ENCODE measurements at regions not wholly inside any gene's neighbourhood (a gene's known extent, or its start where the extent isn't known, plus 50 kb on each side); places are given as distances from the start of the nearest gene placed in this dataset.

DNA sequence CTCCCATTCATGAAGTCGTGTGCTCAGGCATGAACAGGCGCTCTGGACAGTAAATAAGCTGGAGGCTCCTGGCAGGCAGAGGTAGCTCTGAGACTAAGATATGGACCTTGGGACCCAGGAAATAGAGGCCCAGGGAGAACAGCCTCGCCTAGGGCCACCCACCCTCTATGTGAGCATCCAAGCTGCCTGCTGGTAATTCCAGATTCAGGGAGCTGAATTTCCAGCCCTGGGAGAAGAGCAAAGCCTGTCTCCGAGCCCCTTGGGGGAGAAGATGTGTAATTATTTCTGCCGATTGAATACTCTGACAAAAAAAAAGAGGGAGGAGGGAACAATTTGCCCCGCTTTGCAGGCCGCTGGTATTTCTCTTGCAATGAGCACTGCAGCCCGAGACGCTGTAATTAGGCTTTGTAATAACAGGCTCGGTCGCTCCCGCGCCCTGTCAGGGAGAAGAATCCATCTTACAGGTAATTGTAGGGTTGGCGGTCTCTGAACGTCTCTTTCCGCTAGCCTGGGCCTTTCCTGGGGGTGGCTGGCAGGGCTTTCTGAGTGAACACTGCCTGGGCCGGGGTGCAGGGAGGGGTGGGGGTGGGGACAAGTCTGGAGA, 131.5 kb downstream of the WNT7A start:
- DNase-seq (no peak), ATAC-seq (ENCODE audit: poor library complexity) (no peak)
- Histone ChIP-seq H3K9me3 (ENCODE audit: control insufficient read depth in 1 of 2, insufficient read depth in 1 of 2, low read length in 2 of 2) (peaks cover 0 to 6% of the 10 kb centered on the region in 2 experiments), H3K36me3 (ENCODE audit: insufficient read depth, low read length) (no peaks in the 10 kb centered on the region), H3K27me3 (ENCODE audit: control insufficient read depth in 1 of 2, insufficient read depth in 2 of 2, low read length in 2 of 2) (peaks cover 4 to 10% of the 10 kb centered on the region in 2 experiments), H3K4me3 (ENCODE audit: low read length) (no peak overlapping the region), H3K27ac (ENCODE audit: low read depth in 1 of 2, low read length in 2 of 2) (no peak overlapping the region), H3K4me1 (ENCODE audit: insufficient read depth, low read length) (no peaks in the 10 kb centered on the region)
- Mint-ChIP-seq H3K27ac (no peak overlapping the region), H3K4me3 (no peak overlapping the region), H3K9me3 (no peaks in the 10 kb centered on the region), H3K4me1 (ENCODE audit: low read depth) (no peaks in the 10 kb centered on the region), H3K27me3 (peaks cover 19% of the 10 kb centered on the region), H3K36me3 (ENCODE audit: low read depth) (no peaks in the 10 kb centered on the region)
- ChIA-PET CTCF (no interaction called here), POLR2A (no interaction called here)
- TF ChIP-seq, protein P1, sequence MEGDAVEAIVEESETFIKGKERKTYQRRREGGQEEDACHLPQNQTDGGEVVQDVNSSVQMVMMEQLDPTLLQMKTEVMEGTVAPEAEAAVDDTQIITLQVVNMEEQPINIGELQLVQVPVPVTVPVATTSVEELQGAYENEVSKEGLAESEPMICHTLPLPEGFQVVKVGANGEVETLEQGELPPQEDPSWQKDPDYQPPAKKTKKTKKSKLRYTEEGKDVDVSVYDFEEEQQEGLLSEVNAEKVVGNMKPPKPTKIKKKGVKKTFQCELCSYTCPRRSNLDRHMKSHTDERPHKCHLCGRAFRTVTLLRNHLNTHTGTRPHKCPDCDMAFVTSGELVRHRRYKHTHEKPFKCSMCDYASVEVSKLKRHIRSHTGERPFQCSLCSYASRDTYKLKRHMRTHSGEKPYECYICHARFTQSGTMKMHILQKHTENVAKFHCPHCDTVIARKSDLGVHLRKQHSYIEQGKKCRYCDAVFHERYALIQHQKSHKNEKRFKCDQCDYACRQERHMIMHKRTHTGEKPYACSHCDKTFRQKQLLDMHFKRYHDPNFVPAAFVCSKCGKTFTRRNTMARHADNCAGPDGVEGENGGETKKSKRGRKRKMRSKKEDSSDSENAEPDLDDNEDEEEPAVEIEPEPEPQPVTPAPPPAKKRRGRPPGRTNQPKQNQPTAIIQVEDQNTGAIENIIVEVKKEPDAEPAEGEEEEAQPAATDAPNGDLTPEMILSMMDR (IDR thresholded peaks at IDR 0.05) = no peak
- intact Hi-C loops (cut with DNase I, micrococcal nuclease) = no loop called here

DNA sequence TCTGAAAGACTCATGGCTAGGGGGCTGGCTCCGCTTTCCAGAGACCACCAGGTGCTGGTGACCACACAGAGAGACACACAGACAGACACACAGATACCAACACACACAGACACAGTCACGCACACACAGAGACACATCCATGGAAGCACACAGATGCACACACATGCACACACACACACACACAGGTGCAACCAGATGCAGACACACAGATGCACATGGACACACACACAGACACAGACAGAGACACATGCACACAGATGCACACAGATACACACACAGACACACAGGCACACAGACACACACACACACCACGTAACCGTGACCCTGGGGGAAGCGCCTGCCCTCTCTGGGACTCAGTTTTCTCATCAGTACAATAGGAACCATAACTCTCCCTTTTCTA, 132.2 kb downstream of the WNT7A start:
- intact Hi-C loops (cut with DNase I, micrococcal nuclease) = no loop called here
- H3K27ac ChIP-seq (ENCODE audit: low read depth in 1 of 2, low read length in 2 of 2) = no peak overlapping the region
- TF ChIP-seq, protein P1 (IDR thresholded peaks at IDR 0.05) = no peak
- peaks cover 0 to 6% of the 10 kb centered on the region in 2 experiments for H3K9me3 ChIP-seq (ENCODE audit: control insufficient read depth in 1 of 2, insufficient read depth in 1 of 2, low read length in 2 of 2)
- H3K27me3 ChIP-seq (ENCODE audit: control insufficient read depth in 1 of 2, insufficient read depth in 2 of 2, low read length in 2 of 2) = peaks cover 7 to 10% of the 10 kb centered on the region in 2 experiments
- Mint-ChIP-seq H3K4me1 (ENCODE audit: low read depth) (no peaks in the 10 kb centered on the region), H3K27me3 (peaks cover 22% of the 10 kb centered on the region), H3K4me3 (no peak overlapping the region), H3K36me3 (ENCODE audit: low read depth) (no peaks in the 10 kb centered on the region), H3K9me3 (no peaks in the 10 kb centered on the region), H3K27ac (no peak overlapping the region)
- ATAC-seq (ENCODE audit: poor library complexity) (no peak), DNase-seq (no peak)
- ChIA-PET CTCF (no interaction called here), POLR2A (no interaction called here)
- no peaks in the 10 kb centered on the region for H3K4me1 ChIP-seq (ENCODE audit: insufficient read depth, low read length)
- no peaks in the 10 kb centered on the region for H3K36me3 ChIP-seq (ENCODE audit: insufficient read depth, low read length)
- H3K4me3 ChIP-seq (ENCODE audit: low read length) = no peak overlapping the region

DNA sequence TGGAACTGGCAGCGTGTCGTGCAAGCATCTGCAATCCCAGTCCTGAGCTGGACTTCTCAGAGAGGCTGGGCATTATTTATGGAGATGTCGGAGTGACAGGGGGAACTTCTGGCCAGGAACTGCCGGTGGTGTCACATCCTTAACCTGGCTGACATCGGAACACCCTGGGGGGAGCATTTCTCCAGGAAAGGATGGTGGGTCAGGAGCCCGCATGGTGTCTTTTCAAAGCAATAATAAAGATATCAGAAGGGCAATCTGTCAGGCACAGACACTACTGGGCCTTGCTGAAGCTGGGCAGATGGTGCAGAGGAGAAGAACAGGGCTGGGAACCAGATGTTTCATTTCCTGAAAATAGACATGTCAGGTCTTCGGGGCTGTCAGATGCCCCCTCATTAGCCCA, 133.5 kb downstream of the WNT7A start:
- Mint-ChIP-seq H3K4me3 (no peak overlapping the region), H3K27ac (no peak overlapping the region), H3K27me3 (peaks cover 34% of the 10 kb centered on the region), H3K9me3 (peaks cover 5% of the 10 kb centered on the region), H3K4me1 (ENCODE audit: low read depth) (no peaks in the 10 kb centered on the region), H3K36me3 (ENCODE audit: low read depth) (no peaks in the 10 kb centered on the region)
- TF ChIP-seq, protein P1 (IDR thresholded peaks at IDR 0.05) = no peak
- peaks cover 7 to 10% of the 10 kb centered on the region in 2 experiments for H3K27me3 ChIP-seq (ENCODE audit: control insufficient read depth in 1 of 2, insufficient read depth in 2 of 2, low read length in 2 of 2)
- intact Hi-C loops (cut with DNase I, micrococcal nuclease) = no loop called here
- ChIA-PET POLR2A (no interaction called here), CTCF (no interaction called here)
- no peak overlapping the region for H3K27ac ChIP-seq (ENCODE audit: low read depth in 1 of 2, low read length in 2 of 2)
- H3K36me3 ChIP-seq (ENCODE audit: insufficient read depth, low read length) = no peaks in the 10 kb centered on the region
- ATAC-seq (ENCODE audit: poor library complexity) = no peak
- no peak overlapping the region for H3K4me3 ChIP-seq (ENCODE audit: low read length)
- DNase-seq = no peak
- peaks cover 0 to 6% of the 10 kb centered on the region in 2 experiments for H3K9me3 ChIP-seq (ENCODE audit: control insufficient read depth in 1 of 2, insufficient read depth in 1 of 2, low read length in 2 of 2)
- H3K4me1 ChIP-seq (ENCODE audit: insufficient read depth, low read length) = no peaks in the 10 kb centered on the region
